MM.1S (cell line): ENCODE measurements at regions not wholly inside any gene's neighbourhood (a gene's known extent, or its start where the extent isn't known, plus 50 kb on each side); places are given as distances from the start of the nearest gene placed in this dataset.

Experiments used
- DNase-seq: peaks from one replicate; pipeline ENCODE4 v3.0.0-alpha.2; 2015
- H2AFZ ChIP-seq: fragments of 300-600 bp; sonication (generic); 2 replicates; pipeline ENCODE4 v1.6.0; 2016; ENCODE audit warnings: antibody characterized with exemption, low read length
- H3F3A ChIP-seq: fragments of 300-600 bp; sonication (generic); 2 replicates; pipeline ENCODE4 v1.6.1; 2016; ENCODE audit warnings: mild to moderate bottlenecking, antibody characterized with exemption, low read length, moderate library complexity, mixed read lengths; ENCODE audit not compliant: insufficient read depth
- H3K27ac ChIP-seq: fragments of 300-600 bp; sonication (generic); 2 replicates; pipeline ENCODE4 v1.5.1; 2016; ENCODE audit warnings: mild to moderate bottlenecking, low read length
- H3K27me3 ChIP-seq: fragments of 300-600 bp; sonication (generic); replicated peaks from 2 replicates; pipeline ENCODE4 v1.6.0; 2016; ENCODE audit warnings: low read length; ENCODE audit not compliant: insufficient read depth
- H3K36me3 ChIP-seq: fragments of 300-600 bp; sonication (generic); replicated peaks from 2 replicates; pipeline ENCODE4 v1.6.1; 2016; ENCODE audit warnings: mild to moderate bottlenecking, low read length, mixed read lengths; ENCODE audit not compliant: insufficient read depth
- H3K4me1 ChIP-seq: fragments of 300-600 bp; sonication (generic); 2 replicates; pipeline ENCODE4 v1.6.1; 2016; ENCODE audit warnings: low read length, mixed read lengths
- H3K4me2 ChIP-seq: fragments of 300-600 bp; sonication (generic); 2 replicates; pipeline ENCODE4 v1.6.0; 2016; ENCODE audit warnings: low read depth, low read length
- H3K4me3 ChIP-seq: fragments of 300-600 bp; sonication (generic); 2 replicates; pipeline ENCODE4 v1.5.1; 2016; ENCODE audit warnings: low read length, mixed read lengths
- H3K79me2 ChIP-seq: fragments of 300-600 bp; sonication (generic); 2 replicates; pipeline ENCODE4 v1.6.1; 2016; ENCODE audit warnings: mixed run types, low read length, mixed read lengths
- H3K9ac ChIP-seq: fragments of 300-600 bp; sonication (generic); 2 replicates; pipeline ENCODE4 v1.6.1; 2016; ENCODE audit warnings: low read length, mixed read lengths
- H3K9me2 ChIP-seq: fragments of 300-600 bp; sonication (generic); replicated peaks from 2 replicates; pipeline ENCODE4 v1.6.1; 2016; ENCODE audit warnings: mild to moderate bottlenecking, low read length, mixed read lengths; ENCODE audit not compliant: insufficient read depth
- H3K9me3 ChIP-seq: fragments of 300-600 bp; sonication (generic); replicated peaks from 2 replicates; pipeline ENCODE4 v1.6.1; 2016; ENCODE audit warnings: mild to moderate bottlenecking, low read length, mixed read lengths; ENCODE audit not compliant: insufficient read depth
- H4K20me1 ChIP-seq: fragments of 300-600 bp; sonication (generic); 2 replicates; pipeline ENCODE4 v1.6.1; 2016; ENCODE audit warnings: mild to moderate bottlenecking, low read length, moderate library complexity, mixed read lengths; ENCODE audit not compliant: insufficient read depth
- EZH2 ChIP-seq: fragments of 300-600 bp; sonication (generic); optimal IDR thresholded peaks from 2 replicates; pipeline ENCODE3; 2017; ENCODE audit warnings: low read depth, mild to moderate bottlenecking, antibody characterized with exemption, low read length, mixed read lengths
- EZH2phosphoT487 ChIP-seq: fragments of 300-600 bp; sonication (generic); IDR thresholded peaks from 2 replicates; pipeline ENCODE4 v1.6.1; 2018; ENCODE audit warnings: antibody characterized with exemption, low read length
- TF ChIP-seq, protein P1 (sequence below): fragments of 300-600 bp; sonication (generic); IDR thresholded peaks from 2 replicates; pipeline ENCODE4 v1.5.1; 2016; ENCODE audit warnings: antibody characterized with exemption, low read length, mixed read lengths

DNA sequence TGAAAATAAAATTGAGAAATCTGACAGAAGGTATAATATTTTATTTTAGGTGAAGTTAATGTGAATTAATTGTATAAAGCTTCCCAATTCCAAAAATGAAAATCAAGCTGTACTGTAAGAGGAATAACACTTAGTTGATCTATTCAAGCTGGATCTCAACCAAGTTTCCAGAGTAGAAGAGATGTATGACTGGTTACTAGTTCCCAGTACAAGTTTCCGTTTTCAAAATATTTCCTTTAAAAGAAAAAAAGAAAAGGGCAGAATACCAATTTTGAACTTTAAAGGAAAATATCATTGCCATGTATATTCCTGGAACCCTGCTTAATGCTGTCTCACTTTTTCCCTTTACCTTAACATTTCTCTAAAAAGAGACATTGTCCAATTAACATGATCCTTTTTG is 308.5 kb downstream of the IRS1 start:
- Histone ChIP-seq H3K36me3 (no peaks in the 10 kb centered on the region), H2AFZ (no peak overlapping the region), H3K9me2 (no peaks in the 10 kb centered on the region), H4K20me1 (no peaks in the 10 kb centered on the region), H3K27me3 (no peaks in the 10 kb centered on the region), H3K4me1 (no peaks in the 10 kb centered on the region), H3K4me3 (no peak overlapping the region), H3K27ac (no peak overlapping the region), H3K4me2 (no peak overlapping the region), H3K9ac (no peak overlapping the region), H3K9me3 (no peaks in the 10 kb centered on the region), H3F3A (no peaks in the 10 kb centered on the region), H3K79me2 (no peaks in the 10 kb centered on the region)
- DNase-seq, result no peak
- TF ChIP-seq EZH2phosphoT487, result no peak
- TF ChIP-seq, protein P1, sequence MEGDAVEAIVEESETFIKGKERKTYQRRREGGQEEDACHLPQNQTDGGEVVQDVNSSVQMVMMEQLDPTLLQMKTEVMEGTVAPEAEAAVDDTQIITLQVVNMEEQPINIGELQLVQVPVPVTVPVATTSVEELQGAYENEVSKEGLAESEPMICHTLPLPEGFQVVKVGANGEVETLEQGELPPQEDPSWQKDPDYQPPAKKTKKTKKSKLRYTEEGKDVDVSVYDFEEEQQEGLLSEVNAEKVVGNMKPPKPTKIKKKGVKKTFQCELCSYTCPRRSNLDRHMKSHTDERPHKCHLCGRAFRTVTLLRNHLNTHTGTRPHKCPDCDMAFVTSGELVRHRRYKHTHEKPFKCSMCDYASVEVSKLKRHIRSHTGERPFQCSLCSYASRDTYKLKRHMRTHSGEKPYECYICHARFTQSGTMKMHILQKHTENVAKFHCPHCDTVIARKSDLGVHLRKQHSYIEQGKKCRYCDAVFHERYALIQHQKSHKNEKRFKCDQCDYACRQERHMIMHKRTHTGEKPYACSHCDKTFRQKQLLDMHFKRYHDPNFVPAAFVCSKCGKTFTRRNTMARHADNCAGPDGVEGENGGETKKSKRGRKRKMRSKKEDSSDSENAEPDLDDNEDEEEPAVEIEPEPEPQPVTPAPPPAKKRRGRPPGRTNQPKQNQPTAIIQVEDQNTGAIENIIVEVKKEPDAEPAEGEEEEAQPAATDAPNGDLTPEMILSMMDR, result no peak

DNA sequence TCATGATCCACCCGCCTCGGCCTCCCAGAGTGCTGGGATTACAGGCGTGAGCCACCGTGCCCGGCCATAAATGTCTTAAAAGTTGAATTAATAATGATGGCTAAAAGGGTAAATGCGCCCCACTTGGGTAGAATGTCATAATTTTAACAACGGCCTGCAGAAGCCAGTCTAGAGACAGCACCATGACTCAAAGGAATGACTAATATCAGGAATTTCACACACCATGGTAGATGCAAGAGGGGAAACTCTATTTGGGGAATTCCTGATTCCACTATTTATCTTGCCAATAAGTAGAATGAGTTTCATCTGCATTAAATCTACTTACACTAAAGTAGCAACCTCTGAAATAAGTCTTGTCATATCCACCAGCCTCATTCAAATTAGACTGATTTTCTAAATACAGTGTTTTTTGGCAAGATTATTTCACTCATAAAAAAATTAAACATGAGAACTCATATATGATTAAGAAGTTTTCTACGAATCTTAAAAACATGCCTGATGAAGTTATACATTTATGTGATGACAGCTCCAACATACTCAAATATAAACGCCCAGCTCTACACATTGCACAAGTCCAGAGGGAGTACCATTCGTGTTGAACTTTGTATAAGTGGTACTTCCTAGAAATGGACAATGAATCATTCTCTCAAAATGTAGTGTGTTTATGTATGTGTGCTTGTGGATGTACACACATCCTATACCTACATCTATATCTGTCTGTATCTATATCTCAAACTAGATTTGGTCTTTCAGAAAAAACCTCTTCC is 309.7 kb downstream of the IRS1 start:
- H3K36me3 ChIP-seq, result no peaks in the 10 kb centered on the region
- H3K9ac ChIP-seq, result no peak overlapping the region
- TF ChIP-seq EZH2, result no peak
- no peak for TF ChIP-seq EZH2phosphoT487
- TF ChIP-seq, protein P1, result no peak
- no peaks in the 10 kb centered on the region for H3K9me2 ChIP-seq
- no peaks in the 10 kb centered on the region for H3K79me2 ChIP-seq
- H2AFZ ChIP-seq, result no peak overlapping the region
- no peaks in the 10 kb centered on the region for H3F3A ChIP-seq
- no peak overlapping the region for H3K4me2 ChIP-seq
- no peaks in the 10 kb centered on the region for H4K20me1 ChIP-seq
- H3K27me3 ChIP-seq, result no peaks in the 10 kb centered on the region
- no peak overlapping the region for H3K27ac ChIP-seq
- DNase-seq, result no peak
- H3K9me3 ChIP-seq, result no peaks in the 10 kb centered on the region
- no peaks in the 10 kb centered on the region for H3K4me1 ChIP-seq
- no peak overlapping the region for H3K4me3 ChIP-seq

DNA sequence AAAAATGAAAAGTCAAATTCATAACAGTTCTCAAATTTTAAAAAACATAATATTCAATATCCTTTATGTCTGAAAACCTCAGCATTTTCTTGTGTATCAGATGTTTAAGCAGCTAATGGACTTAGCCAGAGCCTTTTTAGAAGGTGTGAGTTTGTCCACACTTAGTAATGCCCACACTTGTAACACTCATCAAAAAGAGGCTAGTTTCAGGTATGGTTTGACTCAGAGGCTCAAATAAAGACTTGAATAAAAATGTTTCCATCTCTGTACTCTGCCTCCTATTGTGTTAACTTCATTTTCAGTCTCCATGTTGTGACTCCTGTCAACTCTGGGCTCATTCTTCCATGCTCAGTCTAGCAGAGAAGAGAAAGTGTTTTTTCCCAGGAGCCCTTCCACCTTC is 311.6 kb downstream of the IRS1 start:
- DNase-seq, result no peak
- Histone ChIP-seq H3K27ac (no peak overlapping the region), H3K36me3 (no peaks in the 10 kb centered on the region), H3K9me3 (no peaks in the 10 kb centered on the region), H3K79me2 (no peaks in the 10 kb centered on the region), H3K27me3 (no peaks in the 10 kb centered on the region), H3K4me2 (no peak overlapping the region), H3K9me2 (no peaks in the 10 kb centered on the region), H3K4me1 (no peaks in the 10 kb centered on the region), H4K20me1 (no peaks in the 10 kb centered on the region), H3F3A (no peaks in the 10 kb centered on the region), H3K9ac (no peak overlapping the region), H3K4me3 (no peak overlapping the region), H2AFZ (no peak overlapping the region)
- TF ChIP-seq, protein P1, result no peak
- TF ChIP-seq EZH2 (no peak), EZH2phosphoT487 (no peak)
